Endothelial cell of umbilical vein (primary cell): ENCODE measurements at regions not wholly inside any gene's neighbourhood (a gene's known extent, or its start where the extent isn't known, plus 50 kb on each side); places are given as distances from the start of the nearest gene placed in this dataset.

ENCODE experiments used
- BruUV-seq: library from RNA; stranded (reverse); fragments of 400-500 nt; replicated peaks from 2 replicates; lab custom pipeline; 2021; lab: Mats Ljungman, UMichigan
- CTCF ChIA-PET: fragments of 300-600, 350-600 bp; sonication (Branson Sonifier 250); formaldehyde crosslinking; loops from one replicate; lab custom pipeline; 2021; ENCODE audit warnings: antibody characterized with exemption, inconsistent platforms; lab: Charles Lee
- POLR2A ChIA-PET: fragments of 300-600, 350-600 bp; sonication (Branson Sonifier 250); formaldehyde crosslinking; loops from one replicate; lab custom pipeline; 2021; ENCODE audit warnings: antibody characterized with exemption, inconsistent platforms; lab: Charles Lee
- DNase-seq: peaks from one replicate; pipeline ENCODE4 v3.0.0-alpha.2; 2011; ENCODE audit warnings: low read depth, low spot score
- FAIRE-seq: peaks from 2 replicates; lab custom pipeline; 2011; peaks lifted over from hg19 to GRCh38; lab: Jason Lieb, UNC
- H2AFZ ChIP-seq: 2 replicates; pipeline ENCODE4 v1.6.0; 2012; ENCODE audit warnings: low read depth, low read length, control low read depth, inconsistent platforms
- H3K27ac ChIP-seq: 2 replicates; pipeline ENCODE4 v1.5.1; 2011; ENCODE audit warnings: low read depth, mild to moderate bottlenecking, control low read depth, low read length, moderate library complexity; ENCODE audit not compliant: insufficient read depth
- H3K27me3 ChIP-seq, 2 experiments: 2 replicates each; pipeline versions ENCODE4 v1.6.0 to v1.6.1; 2011; ENCODE audit warnings: low read length in 2 of 2, mixed read lengths in 1 of 2; ENCODE audit not compliant: control insufficient read depth in 2 of 2, insufficient read depth in 2 of 2
- H3K36me3 ChIP-seq, 2 experiments: 2 replicates in 1 of 2; 3 replicates in 1 of 2; pipeline ENCODE4 v1.5.1; 2011; ENCODE audit warnings: low read length in 2 of 2, mild to moderate bottlenecking in 1 of 2, moderate library complexity in 1 of 2; ENCODE audit not compliant: control insufficient read depth in 2 of 2, insufficient read depth in 2 of 2; ENCODE audit errors: extremely low read depth in 1 of 2
- H3K4me1 ChIP-seq: 3 replicates; pipeline ENCODE4 v1.5.1; 2011; ENCODE audit warnings: mild to moderate bottlenecking, low read length; ENCODE audit not compliant: control insufficient read depth, insufficient read depth; ENCODE audit errors: extremely low read depth
- H3K4me2 ChIP-seq: 2 replicates; pipeline ENCODE4 v1.6.1; 2011; ENCODE audit warnings: low read length, control low read depth, mixed read lengths; ENCODE audit not compliant: insufficient read depth
- H3K4me3 ChIP-seq, 3 experiments: fragments of 200-600 bp in 1 of 3; sonication (generic), shearing (Covaris generic) in 1 of 3; replicated peaks in 1 of 3; 2 replicates each; pipeline ENCODE4 v1.5.1; 2011 to 2016; ENCODE audit warnings: control low read depth in 3 of 3, low read length in 3 of 3, mild to moderate bottlenecking in 2 of 3, inconsistent platforms in 1 of 3, low read depth in 1 of 3, moderate library complexity in 1 of 3; ENCODE audit not compliant: insufficient read depth in 1 of 3
- H3K79me2 ChIP-seq: 2 replicates; pipeline ENCODE4 v1.6.0; 2012; ENCODE audit warnings: low read length, inconsistent platforms; ENCODE audit not compliant: control insufficient read depth, insufficient read depth
- H3K9ac ChIP-seq: replicated peaks from 2 replicates; pipeline ENCODE3; 2011; ENCODE audit warnings: low read length, control low read depth; ENCODE audit not compliant: insufficient read depth; ENCODE audit errors: extremely low read depth
- H3K9me1 ChIP-seq: replicated peaks from 3 replicates; pipeline ENCODE4 v1.6.0; 2011; ENCODE audit warnings: mild to moderate bottlenecking, low read length; ENCODE audit not compliant: control insufficient read depth, insufficient read depth; ENCODE audit errors: extremely low read depth
- H3K9me3 ChIP-seq: replicated peaks from 2 replicates; pipeline ENCODE4 v1.5.1; 2012; ENCODE audit warnings: low read length, inconsistent platforms; ENCODE audit not compliant: control insufficient read depth, insufficient read depth
- H4K20me1 ChIP-seq: replicated peaks from 2 replicates; pipeline ENCODE3; 2011; ENCODE audit warnings: mild to moderate bottlenecking, low read length; ENCODE audit not compliant: control insufficient read depth, insufficient read depth; ENCODE audit errors: extremely low read depth
- CTCF ChIP-seq, 2 donors: IDR thresholded peaks; 1 replicate in 1 of 2; 2 replicates in 1 of 2; pipeline ENCODE4 v1.5.1; 2011; ENCODE audit warnings: low read length in 2 of 2, mild to moderate bottlenecking in 2 of 2, moderate library complexity in 2 of 2, control low read depth in 1 of 2, inconsistent platforms in 1 of 2, low read depth in 1 of 2; ENCODE audit not compliant: insufficient read depth in 1 of 2; ENCODE audit errors: extremely low read depth in 1 of 2
- FOS ChIP-seq: IDR thresholded peaks from 2 replicates; pipeline ENCODE4 v1.6.1; 2011; ENCODE audit warnings: mild to moderate bottlenecking, low read length, moderate library complexity, borderline replicate concordance; ENCODE audit not compliant: insufficient read depth
- GATA2 ChIP-seq: IDR thresholded peaks from 2 replicates; pipeline ENCODE4 v1.7.0; 2011; ENCODE audit warnings: low read depth, mild to moderate bottlenecking, moderate library complexity, mixed read lengths, low read length; ENCODE audit not compliant: insufficient read length, insufficient read depth
- JUN ChIP-seq: IDR thresholded peaks from 2 replicates; pipeline ENCODE4 v1.6.1; 2011; ENCODE audit warnings: borderline replicate concordance, low read depth; ENCODE audit not compliant: insufficient read length, insufficient read depth
- MYC ChIP-seq: IDR thresholded peaks from one replicate; pipeline ENCODE4 v1.6.1; 2011; ENCODE audit warnings: mild to moderate bottlenecking, low read depth, low read length
- POLR2A ChIP-seq: IDR thresholded peaks from 2 replicates; pipeline ENCODE4 v1.6.1; 2012; ENCODE audit warnings: low read depth, mild to moderate bottlenecking, control low read depth, low read length
- POLR2AphosphoS5 ChIP-seq: IDR thresholded peaks from 2 replicates; pipeline ENCODE4 v1.6.1; 2012; ENCODE audit warnings: low read depth, mild to moderate bottlenecking, control low read depth, low read length, moderate library complexity; ENCODE audit not compliant: insufficient read depth
- dilution Hi-C: fragments of 300-500 bp; cut with MboI; formaldehyde crosslinking; loops from one replicate; pipeline ENCODE4 v1.15.0; 2019; ENCODE audit warnings: low sequenced_read_pairs; ENCODE audit not compliant: extremely low pct_ligation_motif_present
- intact Hi-C: fragments of 100-400 bp; cut with micrococcal nuclease; formaldehyde crosslinking; loops from one replicate; pipeline ENCODE4 v1.10.0; 2022

- no peak overlapping the region for H2AFZ ChIP-seq
- peak; percentile 49 for TF ChIP-seq GATA2
- TF ChIP-seq FOS = peak; percentile 96
- TF ChIP-seq POLR2AphosphoS5 = peak; percentile 40
- TF ChIP-seq JUN = peak; percentile 74
- no peak for TF ChIP-seq MYC
- no peak for TF ChIP-seq POLR2A
- H3K4me3 ChIP-seq = no peak overlapping the region
- no peaks in the 10 kb centered on the region for H4K20me1 ChIP-seq
- no peak for FAIRE-seq
- no peaks in the 10 kb centered on the region for H3K79me2 ChIP-seq
- DNase-seq = peak; percentile 82
- POLR2A ChIA-PET = no interaction called here
- H3K4me1 ChIP-seq = peaks cover 27% of the 10 kb centered on the region
- no peaks in the 10 kb centered on the region for H3K9me3 ChIP-seq
- no peaks in the 10 kb centered on the region for H3K9me1 ChIP-seq
- H3K27me3 ChIP-seq = no peaks in the 10 kb centered on the region
- intact Hi-C loops = loop anchor here (5.0 kb wide), 1 partner anchor 39 kb away; no protein-coding TSS in a partner anchor
- peak overlapping the region; percentile 48 for H3K9ac ChIP-seq
- peak overlapping the region; percentile 73 for H3K27ac ChIP-seq
- no TSS peak for BruUV-seq
- dilution Hi-C loops = no loop called here
- H3K36me3 ChIP-seq = no peaks in the 10 kb centered on the region
- CTCF ChIA-PET = interaction anchor here (1.1 to 1.6 kb wide), 3 partner anchors 36 to 123 kb away, joined by 4 to 5 read pairs (median 4); no protein-coding TSS in a partner anchor
- H3K4me2 ChIP-seq = peak overlapping the region; percentile 75
Measured at GRCh38 chr13:48891586-48891985, 84.1 kb upstream of the FNDC3A start.

- Histone ChIP-seq H2AFZ (no peak overlapping the region), H3K9me1 (no peaks in the 10 kb centered on the region), H3K27ac (peak overlapping the region; percentile 74), H3K9me3 (no peaks in the 10 kb centered on the region), H3K27me3 (no peaks in the 10 kb centered on the region), H3K9ac (peak overlapping the region; percentile 48), H3K79me2 (no peaks in the 10 kb centered on the region), H3K4me2 (peak overlapping the region; percentile 75), H3K4me3 (no peak overlapping the region), H4K20me1 (no peaks in the 10 kb centered on the region), H3K4me1 (peaks cover 27% of the 10 kb centered on the region), H3K36me3 (no peaks in the 10 kb centered on the region)
- DNase-seq (peak; percentile 91), FAIRE-seq (peak; percentile 98)
- TF ChIP-seq FOS = peak; percentile 97
- no peak for TF ChIP-seq CTCF (IDR thresholded peaks at IDR 0.05; ENCODE audit: extremely low read depth in 1 of 2, insufficient read depth in 1 of 2, low read depth in 1 of 2, low read length in 2 of 2)
- peak; percentile 30 for TF ChIP-seq GATA2
- peak; percentile 96 for TF ChIP-seq JUN
- intact Hi-C loops = loop anchor here (1.0 to 5.0 kb wide), 3 partner anchors 40 to 206 kb away; partner anchors contain the start of gene FNDC3A
- CTCF ChIA-PET = interaction anchor here (1.1 to 1.6 kb wide), 3 partner anchors 36 to 123 kb away, joined by 4 to 5 read pairs (median 4); no protein-coding TSS in a partner anchor
- POLR2A ChIA-PET = no interaction called here
- dilution Hi-C loops = no loop called here
- BruUV-seq = no TSS peak
Measured at GRCh38 chr13:48892053-48892687, 83.5 kb upstream of the FNDC3A start.
